Glutamatergic neuron (in vitro differentiated cells): ENCODE measurements at regions not wholly inside any gene's neighbourhood (a gene's known extent, or its start where the extent isn't known, plus 50 kb on each side); places are given as distances from the start of the nearest gene placed in this dataset.
"Not testable (repeated sequence)": the region's sequence is repeated elsewhere in the genome, so short reads cannot be mapped to it uniquely, and the experiment has no call there.

Experiments
- DNase-seq: peaks from one replicate; pipeline ENCODE4 v3.0.0; 2022
- H3K27ac Mint-ChIP-seq: one replicate; pipeline ENCODE4 v1.8.0; 2020; ENCODE audit warnings: mild to moderate bottlenecking, mixed read lengths, inconsistent platforms; ENCODE audit not compliant: unreplicated experiment
- H3K27me3 Mint-ChIP-seq: one replicate; pipeline ENCODE4 v1.8.0; 2020; ENCODE audit warnings: mild to moderate bottlenecking, moderate library complexity, mixed read lengths, inconsistent platforms; ENCODE audit not compliant: unreplicated experiment
- H3K36me3 Mint-ChIP-seq: one replicate; pipeline ENCODE4 v1.8.0; 2020; ENCODE audit warnings: mild to moderate bottlenecking, mixed read lengths, inconsistent platforms; ENCODE audit not compliant: unreplicated experiment
- H3K4me1 Mint-ChIP-seq: one replicate; pipeline ENCODE4 v1.8.0; 2020; ENCODE audit warnings: mild to moderate bottlenecking, low read depth, mixed read lengths, inconsistent platforms; ENCODE audit not compliant: unreplicated experiment
- H3K4me3 Mint-ChIP-seq: one replicate; pipeline ENCODE4 v1.8.0; 2020; ENCODE audit warnings: mild to moderate bottlenecking, mixed read lengths, inconsistent platforms; ENCODE audit not compliant: unreplicated experiment
- H3K9me3 Mint-ChIP-seq: one replicate; pipeline ENCODE4 v1.8.0; 2020; ENCODE audit warnings: mild to moderate bottlenecking, moderate library complexity, mixed read lengths, inconsistent platforms; ENCODE audit not compliant: unreplicated experiment
- CTCF ChIP-seq: fragments of 200-600 bp; sonication (generic); IDR thresholded peaks from one replicate; pipeline ENCODE4 v1.5.0; 2021; ENCODE audit not compliant: partially characterized antibody, unreplicated experiment

- peaks cover 19% of the 10 kb centered on the region for H3K9me3 Mint-ChIP-seq
- H3K4me1 Mint-ChIP-seq = no peaks in the 10 kb centered on the region
- no peak for TF ChIP-seq CTCF
- H3K4me3 Mint-ChIP-seq = no peak overlapping the region
- H3K27ac Mint-ChIP-seq = no peak overlapping the region
- H3K27me3 Mint-ChIP-seq = peaks cover 10% of the 10 kb centered on the region
- H3K36me3 Mint-ChIP-seq = peaks cover 13% of the 10 kb centered on the region
- DNase-seq = no peak
Measured at GRCh38 chr20:29762620-29763019, 1494.8 kb upstream of the DEFB115 start.

DNA sequence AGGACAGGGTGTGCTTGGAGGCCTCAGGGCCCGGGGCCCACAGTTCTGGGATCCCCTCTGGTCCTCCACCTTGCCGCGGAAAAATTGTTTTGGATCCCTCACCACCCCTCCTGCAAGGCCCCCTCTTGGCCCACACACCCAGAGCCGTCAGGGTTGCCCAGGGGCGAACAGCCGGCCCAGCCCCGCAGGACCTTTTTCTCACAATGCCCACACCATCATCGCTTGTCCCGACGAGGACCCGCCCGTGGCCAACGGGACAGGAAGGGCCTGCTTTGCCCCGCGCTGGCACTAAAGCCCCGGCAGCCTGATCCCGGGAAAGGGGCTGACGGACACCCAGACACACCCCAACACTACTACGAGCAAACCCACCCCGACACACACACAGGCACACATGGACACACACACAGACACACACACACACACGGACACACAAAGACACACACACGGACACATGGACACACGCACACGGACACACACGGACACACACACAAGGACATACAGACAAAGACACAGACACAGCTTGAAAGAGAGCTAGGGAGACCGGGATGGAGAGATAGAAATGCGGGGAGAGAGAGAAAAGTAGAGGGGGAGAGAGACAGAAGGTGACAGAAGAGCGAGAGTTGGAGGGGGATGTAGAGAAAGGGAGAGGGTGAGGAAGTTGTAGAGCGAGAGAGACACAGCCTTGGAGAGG is 1493.5 kb upstream of the DEFB115 start:
- TF ChIP-seq CTCF = no peak
- peaks cover 13% of the 10 kb centered on the region for H3K36me3 Mint-ChIP-seq

GRCh38 chr20:29764922-29765610 is 1492.4 kb upstream of the DEFB115 start:
- H3K27me3 Mint-ChIP-seq = peaks cover 12% of the 10 kb centered on the region
- not testable (repeated sequence) for DNase-seq, H3K4me3 Mint-ChIP-seq, H3K4me1 Mint-ChIP-seq, H3K27ac Mint-ChIP-seq, H3K36me3 Mint-ChIP-seq
- peaks cover 22% of the 10 kb centered on the region for H3K9me3 Mint-ChIP-seq

More for the DNA sequence above, 1493.5 kb upstream of the DEFB115 start:
- Mint-ChIP-seq H3K9me3 (peaks cover 18% of the 10 kb centered on the region), H3K27me3 (peaks cover 12% of the 10 kb centered on the region), H3K27ac (peak overlapping the region; percentile 31), H3K4me3 (no peak overlapping the region), H3K4me1 (no peaks in the 10 kb centered on the region)
- DNase-seq = no peak

DNA sequence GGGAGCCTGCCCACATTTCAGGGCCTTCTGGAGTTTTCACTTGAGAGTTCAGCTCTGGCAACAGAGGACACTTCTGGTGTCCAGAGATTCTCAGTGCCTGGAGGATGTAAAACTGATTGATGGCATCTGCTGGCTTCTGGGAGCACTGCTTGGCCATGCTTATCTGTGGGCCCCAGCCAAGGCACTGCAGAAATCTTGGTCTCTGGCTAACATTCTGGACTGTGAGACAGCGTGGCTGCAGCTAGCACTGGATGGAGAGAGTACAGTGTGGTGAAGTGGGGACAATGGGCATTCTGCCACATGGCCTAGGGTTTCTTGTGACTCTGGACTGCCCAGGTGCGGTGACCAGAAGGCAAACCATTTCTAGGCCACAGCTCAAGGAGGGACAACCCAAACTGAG is 1479.4 kb upstream of the DEFB115 start:
- not testable (repeated sequence) for H3K4me3 Mint-ChIP-seq, H3K27ac Mint-ChIP-seq, DNase-seq, H3K4me1 Mint-ChIP-seq, H3K36me3 Mint-ChIP-seq
- Mint-ChIP-seq H3K9me3 (peaks cover 26% of the 10 kb centered on the region), H3K27me3 (peaks cover 10% of the 10 kb centered on the region)

- not testable (repeated sequence) for DNase-seq, H3K4me3 Mint-ChIP-seq, H3K4me1 Mint-ChIP-seq, H3K27ac Mint-ChIP-seq
- H3K27me3 Mint-ChIP-seq = peaks cover 11% of the 10 kb centered on the region
- peaks cover 32% of the 10 kb centered on the region for H3K9me3 Mint-ChIP-seq
- H3K36me3 Mint-ChIP-seq = peaks cover 17% of the 10 kb centered on the region
Measured at GRCh38 chr20:29781217-29781616, 1476.2 kb upstream of the DEFB115 start.

- H3K27ac Mint-ChIP-seq, H3K4me3 Mint-ChIP-seq, DNase-seq, H3K4me1 Mint-ChIP-seq: not testable (repeated sequence)
- Mint-ChIP-seq H3K36me3 (peaks cover 18% of the 10 kb centered on the region), H3K27me3 (peaks cover 13% of the 10 kb centered on the region), H3K9me3 (peaks cover 32% of the 10 kb centered on the region)
Measured at GRCh38 chr20:29781891-29782290, 1475.6 kb upstream of the DEFB115 start.

- H3K9me3 Mint-ChIP-seq = peaks cover 31% of the 10 kb centered on the region
- not testable (repeated sequence) for H3K27ac Mint-ChIP-seq, H3K4me3 Mint-ChIP-seq, DNase-seq, H3K4me1 Mint-ChIP-seq
- peaks cover 14% of the 10 kb centered on the region for H3K36me3 Mint-ChIP-seq
- H3K27me3 Mint-ChIP-seq = peaks cover 12% of the 10 kb centered on the region
Measured at GRCh38 chr20:29787456-29787855, 1470.0 kb upstream of the DEFB115 start.
